GM21447 (cell line): ENCODE measurements at regions not wholly inside any gene's neighbourhood (a gene's known extent, or its start where the extent isn't known, plus 50 kb on each side); places are given as distances from the start of the nearest gene placed in this dataset.

ENCODE experiments used
- ATAC-seq: cut with Tn5 transposase; IDR thresholded peaks from one replicate; pipeline ENCODE4 v1.9.1; 2021; ENCODE audit not compliant: unreplicated experiment

DNA sequence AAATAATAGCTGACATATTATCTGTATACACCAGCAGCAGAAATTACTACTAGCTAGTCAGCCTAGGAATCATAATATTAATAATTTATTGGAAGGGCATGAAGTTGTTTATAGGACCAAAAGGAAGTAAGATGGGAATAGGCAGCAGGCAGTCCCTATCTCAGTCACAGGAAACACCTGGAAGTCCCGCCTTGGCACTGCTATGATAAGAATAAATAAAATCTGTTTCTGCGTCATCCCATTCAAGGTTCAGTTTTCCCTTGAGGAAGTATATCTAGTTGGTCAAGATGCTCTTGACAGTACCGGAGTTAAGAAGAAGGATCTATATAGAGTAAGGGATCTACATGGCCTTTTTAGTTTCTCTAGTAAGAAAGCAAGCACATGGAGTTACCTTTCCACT is 830.8 kb downstream of the DIAPH3 start:
- ATAC-seq = no peak

DNA sequence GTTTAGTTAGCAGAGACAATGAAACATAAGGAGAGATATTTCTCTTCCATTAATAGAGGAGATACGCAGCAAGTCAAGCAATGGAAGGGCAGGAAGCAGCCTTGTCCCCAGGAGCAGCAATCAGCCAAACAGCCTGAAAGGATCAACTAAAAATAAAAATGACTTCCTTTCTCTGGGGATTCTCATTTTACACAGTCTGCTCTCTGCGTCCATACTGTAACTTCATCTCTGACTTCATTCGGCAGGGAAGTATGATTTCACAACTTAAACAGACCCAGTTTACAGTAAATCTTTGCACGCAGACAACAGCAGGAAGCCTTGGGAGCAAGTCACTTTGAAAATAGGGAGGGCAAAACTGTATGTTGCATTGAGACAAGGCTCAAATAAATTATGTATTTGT is 826.7 kb downstream of the DIAPH3 start:
- no peak for ATAC-seq

DNA sequence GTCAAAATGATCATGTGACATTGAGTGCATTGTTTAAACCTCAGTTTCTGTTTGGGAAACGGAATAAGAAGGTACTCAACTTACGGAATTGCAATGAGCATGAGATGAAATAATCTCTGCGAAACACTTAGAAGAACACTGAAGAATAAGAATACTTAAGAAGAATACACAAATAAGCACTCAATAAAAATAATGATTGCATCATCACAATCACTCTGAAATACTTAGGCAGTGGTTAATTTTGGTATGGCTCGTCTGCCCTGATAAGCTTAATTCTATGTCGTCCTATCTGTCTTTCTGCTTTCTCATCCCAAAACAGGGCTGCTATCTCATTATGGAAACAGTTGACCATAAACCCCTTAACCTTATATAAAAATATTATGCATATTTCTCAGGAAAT is 823.6 kb downstream of the DIAPH3 start:
- no peak for ATAC-seq

DNA sequence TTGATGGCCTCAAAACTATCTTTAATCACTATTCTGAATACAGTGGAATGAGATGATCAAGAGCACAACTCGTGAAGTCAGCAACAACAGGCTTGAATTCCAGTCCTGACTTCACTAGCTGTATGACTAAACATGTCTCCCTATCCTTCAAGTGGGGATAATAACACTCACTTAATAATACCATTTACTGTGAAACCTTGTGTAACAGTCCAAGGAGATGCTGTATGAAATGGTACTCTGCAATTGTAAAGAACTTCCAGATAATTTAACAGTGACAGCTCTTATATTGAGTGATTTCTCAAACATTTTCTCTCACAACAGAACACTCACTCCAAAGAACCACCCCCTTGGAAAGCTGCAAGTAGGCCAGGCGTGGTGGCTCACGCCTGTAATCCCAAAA is 823.1 kb downstream of the DIAPH3 start:
- no peak for ATAC-seq

DNA sequence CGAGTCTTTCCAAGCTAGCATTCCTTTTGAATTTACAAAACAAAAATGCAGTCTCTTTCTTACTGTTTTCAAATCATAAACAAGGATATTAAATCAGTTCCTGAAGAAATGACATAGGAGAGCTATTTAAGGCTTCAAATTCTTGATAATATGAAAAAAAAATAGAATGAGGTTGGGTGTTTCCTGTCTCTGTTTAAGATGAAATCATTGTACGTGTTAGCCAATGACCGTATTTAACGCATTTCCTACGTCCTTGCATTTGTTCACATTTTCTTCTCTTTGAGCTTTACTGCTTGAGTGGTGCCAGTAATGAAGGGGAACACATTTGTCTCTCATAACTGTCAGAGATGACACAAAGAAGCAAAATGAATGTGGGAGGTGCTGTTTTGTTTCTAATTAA is 821.3 kb downstream of the DIAPH3 start:
- no peak for ATAC-seq

DNA sequence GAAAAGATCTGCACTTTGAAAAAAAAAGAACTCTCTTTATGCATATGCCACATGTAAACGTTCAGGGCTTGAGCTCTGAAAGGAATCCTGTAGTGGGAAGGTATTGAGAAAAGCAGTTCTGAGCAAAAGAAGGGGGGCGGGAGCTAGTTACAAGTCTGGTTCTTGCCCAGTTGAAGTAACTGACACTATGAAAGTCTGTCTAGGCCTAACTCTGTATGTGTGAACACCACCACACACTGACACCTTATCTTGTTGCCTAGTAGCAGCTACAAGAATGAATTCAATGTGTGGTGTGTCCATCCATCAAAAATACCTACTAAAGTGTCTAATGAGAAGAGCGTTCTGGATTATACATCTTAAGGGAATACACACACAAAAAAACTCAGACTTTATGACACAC is 820.6 kb downstream of the DIAPH3 start:
- ATAC-seq = no peak

DNA sequence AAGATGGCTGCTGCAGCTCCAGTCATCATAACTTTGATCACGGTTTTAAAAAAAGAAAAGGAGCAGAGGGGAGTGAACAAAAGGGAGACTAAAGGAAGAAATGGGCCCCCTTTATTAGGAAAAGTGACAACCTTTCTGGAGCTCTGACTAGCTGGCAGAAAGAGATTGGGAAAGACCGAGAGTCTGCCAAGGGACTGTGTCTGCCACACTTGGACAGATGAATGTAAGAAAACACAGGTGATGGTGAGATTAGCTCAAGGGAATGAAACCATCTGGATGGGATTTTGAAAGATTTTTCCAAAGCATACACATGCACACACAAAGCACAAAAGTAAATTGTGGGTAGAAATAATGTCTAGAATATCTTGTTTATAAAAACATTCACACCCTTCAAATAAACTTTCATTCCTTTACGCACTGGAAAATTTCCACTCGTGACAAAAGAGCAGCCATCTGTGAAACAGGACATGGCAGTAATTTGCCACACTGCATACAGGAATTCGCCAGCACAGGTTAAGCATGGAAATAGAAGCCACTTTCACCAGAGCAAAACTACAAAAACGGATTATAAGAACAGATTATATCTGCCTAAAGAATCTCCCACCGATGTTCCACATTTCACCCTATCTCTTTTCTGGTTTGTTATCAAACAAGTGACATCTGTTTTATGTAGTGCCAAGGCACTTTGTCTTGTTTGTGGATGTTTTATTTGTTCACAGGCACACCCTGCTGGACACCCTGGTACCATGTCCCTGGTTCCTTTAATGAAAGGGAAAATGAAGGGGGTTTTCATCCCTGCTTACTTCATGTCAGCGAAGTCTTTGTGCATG is 819.5 kb downstream of the DIAPH3 start:
- no peak for ATAC-seq

DNA sequence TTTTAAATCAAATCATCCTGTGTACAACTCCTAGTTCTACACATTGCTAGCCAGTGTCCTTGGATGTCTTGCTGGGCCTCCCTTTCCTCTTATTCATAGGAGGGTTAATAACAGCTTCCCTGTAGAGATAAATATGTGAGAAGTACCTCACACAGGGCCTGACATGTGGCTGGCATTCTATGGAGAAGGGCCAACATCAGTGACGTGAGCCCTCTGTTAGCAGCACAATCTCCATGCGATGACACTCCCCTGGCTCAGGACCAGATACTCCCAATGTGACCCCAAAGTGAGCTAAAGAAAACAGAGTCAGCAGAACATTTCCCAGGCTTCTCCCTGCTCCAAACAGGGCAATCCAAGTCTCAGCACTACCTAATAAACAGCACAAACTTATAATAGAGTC is 818.4 kb downstream of the DIAPH3 start:
- ATAC-seq = no peak

DNA sequence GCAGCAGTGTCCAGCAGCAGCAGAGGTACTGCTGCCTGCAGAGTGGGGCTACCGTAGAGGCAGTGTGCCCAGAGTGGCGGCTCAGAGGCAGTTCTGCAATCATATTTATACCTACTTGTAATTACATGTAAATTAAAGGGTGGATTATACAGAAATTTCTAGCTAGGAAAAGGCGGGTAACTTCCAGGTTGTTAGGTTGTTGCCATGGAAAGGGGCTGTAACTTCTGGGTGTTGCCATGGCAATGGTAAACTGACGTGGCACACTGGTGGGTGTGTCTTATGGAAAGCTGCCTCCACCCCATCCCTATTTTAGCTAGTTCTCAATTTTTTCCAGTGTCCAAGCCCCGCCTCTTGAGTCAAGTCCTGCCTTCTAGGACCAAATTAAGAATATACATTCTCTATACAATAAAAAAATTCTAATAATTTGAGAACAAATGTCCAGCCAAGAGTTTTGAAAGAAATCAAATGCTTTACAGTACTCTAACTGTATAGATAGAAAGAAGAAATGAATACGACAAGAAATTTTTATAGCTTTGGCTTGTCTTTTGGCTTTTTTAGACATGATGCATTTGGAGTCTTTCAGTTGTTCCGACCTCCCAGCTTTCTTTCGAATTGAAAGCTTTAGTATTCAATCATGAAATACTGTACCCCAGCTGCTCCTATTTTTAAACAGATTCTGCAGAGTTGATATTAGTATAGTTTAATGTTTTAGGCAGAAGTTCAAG is 816.6 kb downstream of the DIAPH3 start:
- ATAC-seq = no peak

DNA sequence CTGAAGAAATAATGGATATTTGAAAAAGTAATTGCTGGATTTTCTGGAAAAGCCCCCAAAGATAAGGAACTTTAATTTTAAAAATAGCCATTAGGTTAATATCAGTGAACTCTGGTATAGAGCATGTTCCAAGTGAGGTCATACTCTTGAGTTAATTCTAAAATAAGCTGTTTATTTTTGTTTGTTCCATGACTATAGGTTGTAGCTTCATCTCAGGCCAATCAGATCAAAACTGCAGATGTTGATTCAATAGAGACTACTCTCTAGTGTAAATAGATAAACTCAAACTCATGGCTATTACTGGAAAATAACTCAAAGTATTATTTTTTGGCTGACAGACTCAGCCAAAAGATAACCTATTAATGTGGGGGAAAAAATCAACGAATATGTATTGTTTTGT is 815.1 kb downstream of the DIAPH3 start:
- ATAC-seq = no peak

DNA sequence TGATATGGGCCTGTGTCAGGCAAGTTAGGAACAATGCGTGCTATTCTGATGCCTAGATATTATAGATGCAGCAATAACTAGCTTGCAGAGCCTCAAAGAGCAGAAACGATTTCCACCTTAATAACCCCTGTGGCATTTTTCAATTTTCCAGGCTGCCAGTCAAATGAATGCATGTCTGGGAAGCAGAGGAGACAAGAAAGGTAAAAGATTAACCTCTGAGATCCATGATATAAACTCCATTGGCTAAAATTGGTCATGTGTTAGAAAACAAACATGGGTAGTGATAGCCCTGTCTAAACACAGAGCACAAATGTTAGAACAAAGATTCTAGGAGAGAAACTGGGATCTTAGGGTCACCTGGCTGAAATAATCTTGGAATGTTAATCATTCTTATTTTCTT is 811.1 kb downstream of the DIAPH3 start:
- no peak for ATAC-seq

DNA sequence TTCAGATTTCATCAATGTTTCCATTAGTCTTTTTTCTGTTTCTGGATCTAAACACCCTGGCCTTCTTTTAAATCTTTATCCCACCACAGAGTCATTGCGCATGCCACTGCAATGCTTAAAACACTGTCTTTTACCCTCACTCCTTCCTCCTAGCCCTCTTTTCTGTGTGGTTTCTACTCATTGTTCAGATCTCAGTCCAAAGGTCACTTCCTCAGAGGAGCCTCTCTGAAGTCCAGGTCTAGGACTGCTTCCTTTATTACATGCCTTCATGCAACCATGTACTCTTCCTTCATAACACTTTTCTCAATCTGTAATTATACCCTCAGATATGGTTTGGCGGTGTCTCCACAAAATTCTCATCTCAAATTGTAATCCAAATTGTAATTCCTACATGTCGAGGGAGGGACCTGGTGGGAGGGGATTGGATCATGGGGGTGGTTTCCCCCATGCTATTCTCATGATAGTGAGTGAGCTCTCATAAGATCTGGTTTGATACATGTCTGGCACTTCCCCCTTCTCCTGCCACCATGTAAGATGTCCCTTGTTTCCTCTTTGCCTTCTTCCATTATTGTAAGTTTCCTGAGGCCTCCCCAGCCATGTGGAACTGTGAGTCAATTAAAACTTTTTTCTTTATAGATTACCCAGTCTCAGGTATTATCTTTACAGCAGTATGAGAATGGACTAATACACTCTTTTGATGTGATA is 808.9 kb downstream of the DIAPH3 start:
- ATAC-seq = no peak

DNA sequence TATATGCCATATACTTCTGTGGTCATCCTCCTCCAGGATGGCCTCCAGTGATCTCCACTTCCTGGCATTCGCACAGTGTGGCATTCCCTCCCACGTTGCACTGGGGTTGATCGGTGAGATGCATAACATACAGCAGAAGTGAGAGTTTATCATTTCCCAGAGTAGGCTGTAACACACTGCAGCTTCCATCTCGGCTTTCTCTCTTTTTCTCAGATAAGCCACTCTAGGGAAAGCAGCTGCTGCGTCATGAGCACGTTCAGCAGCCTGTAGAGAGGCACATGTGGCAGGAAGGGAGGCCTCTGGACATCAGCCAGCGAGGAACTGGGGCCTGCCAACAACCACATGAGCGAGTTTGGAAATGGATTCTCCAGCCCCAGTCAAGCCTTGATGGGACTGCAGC is 807.1 kb downstream of the DIAPH3 start:
- no peak for ATAC-seq

DNA sequence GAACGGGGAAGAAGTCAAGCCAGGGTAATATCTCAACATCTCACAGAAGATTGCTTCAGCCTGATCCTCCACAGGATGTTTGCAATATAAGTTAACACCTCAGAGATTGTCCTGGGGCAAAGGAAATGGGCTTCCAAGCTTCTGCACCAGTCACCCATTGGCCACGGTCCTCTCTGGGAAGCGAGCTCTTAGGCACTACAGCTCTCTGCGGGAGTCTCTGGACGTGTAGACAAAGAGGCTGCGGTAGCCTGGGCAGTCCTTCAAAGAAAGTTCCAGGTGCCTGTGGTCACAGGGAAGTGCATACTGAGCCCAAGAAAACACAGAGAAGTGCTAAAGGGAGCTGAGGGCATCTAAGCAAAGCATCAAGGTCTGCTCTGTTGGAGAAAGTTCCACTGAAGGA is 805.7 kb downstream of the DIAPH3 start:
- no peak for ATAC-seq

DNA sequence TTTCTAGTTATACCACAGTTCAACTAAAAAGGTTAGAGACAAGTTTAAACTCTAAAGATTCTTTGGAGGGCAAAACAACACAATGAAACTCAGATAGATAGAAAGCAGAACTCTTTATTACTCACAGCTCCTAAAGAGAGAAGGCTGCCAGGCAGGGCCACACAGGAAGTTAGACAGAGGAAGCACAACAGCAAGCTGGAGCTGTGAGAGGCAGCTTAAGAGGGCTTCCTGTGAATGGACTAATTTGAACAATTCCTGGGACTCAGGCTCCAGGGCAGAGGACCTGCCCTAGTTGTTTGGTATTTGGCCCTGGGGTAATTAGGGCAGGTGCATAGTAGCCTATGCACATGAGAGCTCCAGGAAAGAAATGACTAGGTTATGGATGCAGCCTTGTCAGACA is 803.6 kb downstream of the DIAPH3 start:
- ATAC-seq = no peak

DNA sequence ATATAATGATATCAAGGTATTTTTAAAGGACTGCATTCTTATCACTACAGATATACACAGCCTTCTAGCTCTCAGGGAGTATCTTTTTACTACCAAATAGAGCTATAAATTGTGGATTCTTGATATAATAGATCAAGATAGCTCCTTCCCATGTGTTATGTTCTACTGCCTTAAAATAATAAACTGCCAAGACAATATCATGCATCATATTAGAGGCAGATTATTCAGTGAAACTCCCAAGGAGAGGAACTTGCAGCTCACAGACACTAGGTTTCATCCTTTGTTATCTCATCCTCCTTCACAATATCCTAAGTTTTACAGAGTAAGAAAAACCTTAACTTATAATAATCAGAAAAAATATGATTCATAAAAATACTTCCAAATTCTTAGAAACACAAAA is 802.8 kb downstream of the DIAPH3 start:
- ATAC-seq = no peak

DNA sequence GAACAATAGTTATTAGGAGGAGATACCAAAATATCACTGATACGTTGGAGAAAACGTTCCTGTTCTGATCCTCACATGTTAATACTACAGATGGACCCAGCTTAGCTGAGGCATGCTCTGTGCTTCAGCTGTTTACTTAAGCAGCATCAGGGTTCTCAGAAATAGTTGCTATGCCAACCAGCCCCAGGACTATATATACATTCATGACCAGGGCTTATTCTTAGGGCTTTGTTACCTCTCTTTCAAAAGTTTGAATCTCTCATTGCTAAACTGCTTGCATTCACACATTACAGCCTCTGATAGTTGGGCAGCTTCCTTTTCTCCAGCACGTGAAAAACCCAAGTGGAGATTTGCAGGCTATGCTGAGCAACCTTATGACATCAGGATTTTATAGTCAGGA is 800.4 kb downstream of the DIAPH3 start:
- no peak for ATAC-seq

DNA sequence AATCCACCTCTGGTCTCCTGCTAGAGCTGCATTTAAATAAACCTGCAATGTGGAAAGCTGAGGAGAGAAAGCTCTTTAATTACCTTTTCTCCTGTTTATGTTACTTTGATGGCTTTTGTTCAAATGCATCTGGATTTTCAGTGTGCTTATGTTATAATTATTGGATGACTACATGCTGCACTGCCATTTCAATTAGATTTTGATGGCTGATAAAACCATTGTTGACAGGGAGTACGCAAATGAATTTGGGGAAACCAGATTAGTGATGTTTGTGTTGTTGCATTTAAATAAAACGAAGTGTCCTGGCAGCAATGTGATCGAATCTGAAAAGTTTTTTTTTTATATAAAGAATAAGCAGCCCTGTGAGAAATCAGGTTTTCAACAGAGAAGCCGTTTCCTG is 799.8 kb downstream of the DIAPH3 start:
- no peak for ATAC-seq

DNA sequence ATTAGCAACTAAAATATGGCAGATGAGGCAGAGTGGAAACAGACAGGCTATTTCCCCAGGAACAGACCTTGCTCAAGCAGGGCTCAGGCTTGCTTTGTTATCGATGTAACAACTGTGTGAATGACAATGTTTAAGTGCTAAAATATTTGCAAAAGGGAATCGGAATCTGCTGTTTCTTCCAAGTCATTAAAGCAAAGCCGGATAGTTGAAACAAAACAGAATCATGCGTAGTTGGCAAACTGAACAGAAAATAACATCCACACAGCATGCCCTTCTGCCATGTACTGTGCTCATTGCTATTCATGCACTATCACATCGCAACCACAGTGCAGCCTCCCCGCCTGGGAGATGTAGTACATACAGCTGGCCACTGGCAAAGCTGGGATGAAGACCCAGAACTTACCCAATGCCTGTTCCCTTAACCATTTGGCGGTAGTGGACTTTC is 799.1 kb downstream of the DIAPH3 start:
- no peak for ATAC-seq

DNA sequence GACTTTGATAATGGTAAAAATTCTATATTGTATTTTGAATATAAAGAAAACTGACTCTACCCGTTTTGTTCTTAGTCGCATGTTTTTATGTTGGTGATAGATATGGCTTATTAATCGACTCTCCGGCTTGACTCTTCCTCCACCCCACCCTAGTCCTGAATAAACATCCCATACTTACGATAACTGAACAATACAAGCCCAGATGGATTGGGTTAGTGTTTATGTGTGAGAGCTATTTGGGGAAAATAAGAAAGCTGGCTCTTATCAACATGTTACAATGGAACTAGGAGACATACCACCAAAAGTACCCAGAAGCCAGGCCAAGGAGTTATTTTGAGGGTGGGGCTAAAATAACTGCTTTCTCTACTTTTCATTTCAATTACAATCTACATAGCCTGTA is 796.3 kb downstream of the DIAPH3 start:
- ATAC-seq = no peak

DNA sequence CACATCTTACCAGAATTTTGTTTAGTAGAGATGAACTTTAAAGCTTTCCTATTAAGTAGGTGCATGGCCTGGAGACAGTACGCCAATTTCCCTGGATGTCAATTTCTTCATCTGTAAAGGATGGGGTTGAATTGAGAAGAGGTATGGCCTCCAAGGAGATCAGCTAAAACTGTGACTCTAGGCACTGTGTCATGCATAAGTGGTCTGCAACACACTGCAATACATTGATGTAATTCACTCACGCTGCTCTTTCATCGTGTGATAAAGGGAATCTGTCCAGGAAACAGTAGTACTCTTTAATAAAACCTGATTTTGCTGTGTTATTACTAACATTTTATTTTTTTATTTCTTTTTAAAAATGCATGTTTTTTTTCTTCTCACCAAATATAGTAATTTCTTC is 795.8 kb downstream of the DIAPH3 start:
- no peak for ATAC-seq

DNA sequence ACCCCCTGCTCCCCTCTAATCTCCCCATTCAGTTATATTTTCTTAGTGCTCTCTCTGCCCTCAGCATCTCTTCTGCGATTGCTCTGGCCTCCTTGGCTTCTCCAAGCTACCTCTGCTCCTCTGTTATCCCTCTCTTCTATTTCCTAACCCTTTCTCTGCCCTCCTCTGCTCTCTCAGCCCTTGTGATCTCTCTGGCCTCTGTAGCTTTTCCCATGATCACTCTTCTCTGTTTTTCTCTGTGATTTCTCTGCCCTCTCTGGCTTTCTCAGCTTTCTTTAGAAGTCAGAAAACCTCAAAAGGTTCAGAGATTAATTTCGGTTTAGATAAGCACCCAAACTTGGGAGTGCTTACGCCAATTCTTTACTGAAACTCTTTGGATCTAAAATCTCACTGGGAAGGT is 795.0 kb downstream of the DIAPH3 start:
- no peak for ATAC-seq
